ENCODE measurements at regions not wholly inside any gene's neighbourhood (a gene's known extent, or its start where the extent isn't known, plus 50 kb on each side); places are given as distances from the start of the nearest gene placed in this dataset.

DNA sequence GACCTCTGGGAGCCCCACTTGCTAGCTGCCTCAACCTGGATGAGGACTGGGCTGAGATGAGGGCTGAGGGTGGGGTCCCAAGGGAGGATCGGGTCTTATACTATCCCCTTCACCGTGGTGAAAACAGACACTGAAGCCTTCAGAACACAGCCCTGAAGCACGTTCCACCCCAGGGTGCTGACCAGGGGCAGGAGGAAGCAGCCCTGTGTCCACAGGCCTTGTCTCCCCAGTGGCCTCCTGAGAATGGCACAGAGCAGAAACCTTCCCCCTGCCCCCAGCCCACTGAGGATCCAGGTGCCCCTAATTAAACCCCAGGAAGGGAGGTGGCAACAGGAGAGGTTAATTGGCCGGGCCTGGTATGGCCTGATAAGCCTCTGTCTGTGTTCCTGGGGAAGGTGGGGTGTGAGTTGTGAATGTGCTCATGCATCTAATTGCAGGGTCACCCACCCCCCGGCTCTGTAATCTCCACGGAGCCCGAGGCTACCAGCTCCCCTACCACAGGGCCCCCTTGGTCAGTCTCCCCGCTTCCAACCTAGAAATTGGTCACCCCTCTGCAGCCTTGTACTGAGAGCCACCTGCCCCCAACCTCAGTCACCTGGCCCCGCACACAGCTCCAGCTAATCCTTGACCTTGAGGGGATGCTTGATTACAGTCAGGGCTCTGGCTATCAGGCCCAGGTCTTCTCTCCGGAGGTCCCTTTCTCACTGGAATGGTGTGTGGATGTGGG, 159.0 kb upstream of the UNC5B start:
- in situ Hi-C loops (cut with HindIII; ENCODE audit: low pct_unique_long_range_greater_than_20kb, low sequenced_read_pairs), result no loop called here
- no peak for DNase-seq (ENCODE audit: low read depth)

DNA sequence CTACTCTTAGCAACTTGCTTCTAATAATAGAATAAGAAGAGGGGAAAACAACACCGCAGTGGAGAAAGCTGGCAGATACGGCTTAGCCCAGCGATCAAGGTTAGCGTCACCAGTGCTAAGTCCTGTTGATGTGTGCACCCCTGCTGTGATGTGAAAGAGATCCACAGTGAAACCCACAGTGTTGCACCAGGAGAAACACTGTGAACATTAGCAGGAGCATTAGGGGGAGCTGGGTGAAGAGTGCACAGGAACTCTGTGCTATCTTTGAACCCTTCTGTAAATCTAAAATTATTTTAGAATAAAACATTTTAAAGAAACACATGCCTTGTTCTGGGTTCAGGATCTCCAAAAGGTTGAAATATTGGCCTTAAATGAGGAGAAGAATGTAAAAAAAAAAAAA, 154.1 kb upstream of the UNC5B start:
- DNase-seq (ENCODE audit: low read depth), result no peak
- in situ Hi-C loops (cut with HindIII; ENCODE audit: low pct_unique_long_range_greater_than_20kb, low sequenced_read_pairs), result no loop called here

DNA sequence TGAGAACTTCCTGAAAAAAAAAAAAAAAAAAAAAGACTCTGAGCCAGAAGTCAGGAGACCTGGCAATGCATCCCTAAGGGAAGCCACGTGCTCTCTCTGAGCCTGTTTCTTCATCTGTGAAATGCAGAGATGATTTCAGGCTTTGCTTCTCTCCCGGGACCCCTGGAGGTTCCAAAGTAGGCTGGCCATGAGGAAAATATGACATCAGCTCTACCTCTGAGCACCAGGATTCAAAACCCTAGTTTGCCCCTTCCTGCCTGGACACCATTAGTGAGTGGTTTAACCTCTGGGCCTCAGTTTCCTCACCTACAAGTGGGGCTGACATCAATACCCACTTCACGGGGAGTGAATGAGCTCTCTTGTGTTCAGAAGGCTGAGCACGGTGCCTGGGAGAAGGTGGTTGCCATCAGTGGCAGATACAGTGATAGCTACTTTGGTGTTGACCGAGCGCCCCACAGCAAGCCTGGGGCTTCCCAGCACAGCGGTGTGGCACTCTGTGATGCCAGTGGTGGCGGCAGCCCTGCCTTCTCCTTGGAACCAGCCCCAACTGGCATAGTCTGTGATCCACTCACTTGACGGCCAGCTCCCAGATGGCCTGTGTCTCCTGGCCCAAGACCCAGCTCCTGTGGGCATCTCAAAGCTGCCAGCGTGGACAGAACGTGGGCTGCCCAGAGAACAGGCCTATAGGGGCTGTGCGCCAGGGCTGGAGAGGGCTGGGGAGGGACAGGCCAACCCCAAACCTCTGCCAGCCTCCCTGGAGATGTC, 153.1 kb upstream of the UNC5B start:
- no peak for DNase-seq (ENCODE audit: low read depth)
- in situ Hi-C loops (cut with HindIII; ENCODE audit: low pct_unique_long_range_greater_than_20kb, low sequenced_read_pairs), result no loop called here

DNA sequence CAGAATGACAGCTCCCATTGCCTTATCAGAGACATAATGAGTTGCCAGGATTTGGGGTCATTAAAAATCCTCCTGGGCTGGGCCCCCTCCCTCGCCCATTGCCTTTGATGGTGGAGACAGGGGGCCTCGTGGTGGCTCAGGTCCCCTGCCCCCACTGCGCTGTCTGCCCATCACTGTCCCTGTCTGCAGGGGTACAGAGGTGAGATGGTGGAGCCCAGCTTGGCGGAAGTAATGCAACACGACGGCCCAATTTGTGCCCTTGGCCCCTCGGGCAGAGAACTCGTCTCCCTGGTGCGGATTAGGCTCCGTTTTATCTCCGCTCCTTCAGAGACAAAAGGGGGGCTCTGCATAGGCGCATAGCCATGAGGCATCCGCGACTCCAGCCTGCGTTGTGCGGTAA, 152.4 kb upstream of the UNC5B start:
- no peak for DNase-seq (ENCODE audit: low read depth)
- in situ Hi-C loops (cut with HindIII; ENCODE audit: low pct_unique_long_range_greater_than_20kb, low sequenced_read_pairs), result no loop called here

DNA sequence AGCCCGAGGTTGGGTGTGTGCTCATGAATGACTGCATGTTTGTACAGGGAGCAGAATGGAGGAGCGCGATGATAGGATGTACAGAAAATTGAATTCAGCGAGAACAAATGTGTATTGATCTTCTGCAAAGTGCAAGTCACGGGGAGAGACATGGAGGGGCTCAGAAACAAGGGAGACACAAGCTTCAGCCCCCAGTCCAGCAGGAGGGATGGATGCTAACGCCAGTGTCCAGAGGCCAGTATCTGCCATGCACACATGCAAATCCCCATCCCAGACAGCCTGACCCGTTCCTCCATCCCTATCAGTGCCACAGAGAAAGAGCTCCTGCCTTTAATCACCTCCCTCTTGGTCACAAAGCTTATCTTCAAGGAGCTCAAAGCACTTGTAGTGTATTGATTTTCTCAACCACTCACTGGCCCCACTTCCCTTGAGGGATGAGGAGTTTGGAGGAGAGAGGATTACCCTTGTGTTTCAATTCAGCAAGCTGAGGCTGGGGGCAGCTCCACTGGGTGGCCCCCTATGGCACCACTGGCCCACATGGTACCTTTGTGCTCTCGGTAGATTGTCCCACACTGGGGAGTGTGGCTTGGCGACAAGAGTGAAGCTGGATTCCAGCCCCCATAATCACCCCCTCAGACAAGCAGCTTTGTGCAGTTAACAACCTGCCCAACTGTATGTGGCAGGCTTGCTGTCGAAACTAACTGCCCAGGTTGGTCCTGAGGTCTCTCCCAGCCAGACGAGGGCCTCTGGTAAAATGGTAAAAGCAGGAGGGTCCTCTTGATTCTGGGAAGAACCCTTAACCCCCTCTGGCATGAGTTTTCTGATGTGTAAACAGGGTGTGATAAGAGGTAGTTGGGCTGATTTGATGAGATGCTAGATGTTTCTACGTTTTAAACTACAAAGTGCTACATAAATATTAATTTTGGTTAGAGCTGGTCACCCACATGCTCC, 151.6 kb upstream of the UNC5B start:
- in situ Hi-C loops (cut with HindIII; ENCODE audit: low pct_unique_long_range_greater_than_20kb, low sequenced_read_pairs), result no loop called here
- no peak for DNase-seq (ENCODE audit: low read depth)

DNA sequence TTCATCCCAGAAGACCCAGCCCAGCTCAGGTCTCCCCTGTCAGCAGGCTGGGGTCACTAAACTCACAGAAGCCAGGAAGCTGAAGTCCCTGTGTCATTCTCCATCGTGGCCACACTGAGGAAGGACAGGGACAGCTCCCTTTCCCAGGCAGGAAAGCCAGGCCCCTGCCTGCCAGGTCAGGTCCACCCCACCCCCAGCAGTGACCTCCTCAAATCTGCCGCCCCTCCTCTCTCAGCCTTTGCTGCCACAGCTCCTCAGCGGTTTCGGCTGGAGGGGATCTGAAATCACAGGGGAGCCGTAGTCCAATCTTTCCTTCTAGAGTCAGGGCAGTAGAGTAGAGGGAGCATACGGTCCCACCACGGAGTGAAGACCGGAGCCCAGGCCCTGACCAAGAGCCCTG, 150.9 kb upstream of the UNC5B start:
- in situ Hi-C loops (cut with HindIII; ENCODE audit: low pct_unique_long_range_greater_than_20kb, low sequenced_read_pairs), result no loop called here
- no peak for DNase-seq (ENCODE audit: low read depth)

DNA sequence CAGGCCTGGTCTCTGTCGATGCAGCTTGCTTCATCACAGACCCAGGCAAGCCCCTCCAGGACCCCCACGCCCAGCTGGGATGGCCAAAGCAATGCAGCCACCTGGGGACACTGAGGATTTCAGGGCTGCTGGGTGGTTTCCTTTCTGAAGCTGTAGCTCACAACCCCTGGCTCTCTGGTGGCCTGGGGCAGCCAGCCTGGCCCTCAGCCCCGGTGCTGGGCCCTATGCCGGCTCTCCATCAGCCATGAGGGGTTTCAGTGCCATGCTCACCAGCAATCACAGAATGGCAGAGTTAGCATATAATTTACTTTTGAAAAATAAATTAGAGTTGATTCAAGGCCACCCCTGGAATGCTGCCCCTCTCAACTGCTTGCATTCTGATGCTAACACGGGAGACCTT, 150.2 kb upstream of the UNC5B start:
- in situ Hi-C loops (cut with HindIII; ENCODE audit: low pct_unique_long_range_greater_than_20kb, low sequenced_read_pairs), result no loop called here
- no peak for DNase-seq (ENCODE audit: low read depth)

DNA sequence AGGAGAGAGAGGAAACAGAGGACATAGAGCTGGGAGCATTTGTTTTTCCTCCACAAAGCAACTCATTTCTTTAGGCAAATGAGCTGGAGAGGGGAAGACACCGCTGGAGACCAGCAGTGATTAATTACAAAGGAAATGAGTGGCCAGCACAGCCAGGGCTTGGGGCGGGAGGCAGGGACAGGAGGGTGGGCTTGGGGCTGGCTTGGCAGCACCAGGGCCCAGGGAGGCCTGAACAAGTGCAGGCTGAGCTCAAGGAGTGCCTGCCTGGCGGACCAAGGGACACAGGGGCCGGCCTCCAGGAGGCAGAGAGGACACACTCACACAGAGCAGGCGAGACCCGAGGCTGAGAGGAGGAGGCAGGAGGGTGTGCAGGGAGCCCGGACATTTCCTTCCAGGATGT, 149.0 kb upstream of the UNC5B start:
- no peak for DNase-seq (ENCODE audit: low read depth)
- in situ Hi-C loops (cut with HindIII; ENCODE audit: low pct_unique_long_range_greater_than_20kb, low sequenced_read_pairs), result no loop called here

DNA sequence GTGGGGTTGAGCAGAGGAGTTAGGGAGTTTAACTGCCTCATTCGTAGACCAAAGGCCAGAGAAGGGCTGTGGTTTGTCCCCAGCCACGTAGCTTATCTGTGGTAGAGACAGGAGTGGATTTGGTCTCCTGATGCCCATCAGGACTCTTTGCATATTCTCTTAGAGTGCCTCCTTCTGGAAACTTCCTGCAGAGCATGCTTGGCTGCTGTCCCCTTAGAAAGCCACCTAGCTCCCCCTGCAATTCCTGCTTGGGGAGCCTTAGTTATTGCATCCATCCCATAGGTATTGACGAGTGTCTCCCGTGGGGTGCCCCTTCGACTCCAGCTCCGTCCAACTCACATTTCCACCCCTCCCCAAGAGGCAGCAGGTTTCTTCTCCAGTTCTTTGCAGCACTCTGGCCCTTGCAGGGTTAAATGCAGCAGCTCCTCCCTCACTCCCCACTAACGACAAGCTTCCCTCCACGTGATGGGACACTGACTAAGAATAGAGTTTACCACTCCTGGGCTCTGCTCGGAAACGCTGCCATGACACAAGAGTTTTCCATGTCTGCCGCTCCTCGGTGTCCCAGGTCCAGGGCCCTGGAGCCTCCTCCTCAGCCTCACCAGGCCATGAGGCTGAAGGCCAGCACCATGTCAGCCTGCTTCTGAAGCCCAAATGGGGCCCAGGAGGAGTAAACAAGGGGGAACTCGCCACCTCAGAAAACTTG, 147.8 kb upstream of the UNC5B start:
- in situ Hi-C loops (cut with HindIII; ENCODE audit: low pct_unique_long_range_greater_than_20kb, low sequenced_read_pairs), result no loop called here
- no peak for DNase-seq (ENCODE audit: low read depth)

DNA sequence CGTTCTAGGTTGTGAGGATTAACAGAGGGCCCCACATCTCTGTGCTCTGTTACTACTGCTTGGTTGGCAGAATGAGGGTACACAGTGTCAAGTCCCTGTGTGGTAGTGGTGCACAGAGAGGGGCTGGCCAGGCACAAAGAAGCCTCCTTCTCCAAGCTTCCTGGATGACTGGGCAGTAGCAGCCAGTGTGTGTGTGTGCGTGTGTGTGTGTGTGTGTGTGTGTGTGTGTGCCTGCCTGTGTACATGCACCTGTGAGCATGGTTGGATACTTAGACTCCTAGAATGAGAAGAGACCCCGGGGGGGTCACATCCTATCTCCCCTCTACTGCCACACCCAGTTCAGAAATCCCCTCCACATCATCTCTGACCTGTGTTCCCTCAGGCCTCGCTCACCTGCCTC, 146.7 kb upstream of the UNC5B start:
- DNase-seq (ENCODE audit: low read depth), result peak; percentile 15
- in situ Hi-C loops (cut with HindIII; ENCODE audit: low pct_unique_long_range_greater_than_20kb, low sequenced_read_pairs), result no loop called here

DNA sequence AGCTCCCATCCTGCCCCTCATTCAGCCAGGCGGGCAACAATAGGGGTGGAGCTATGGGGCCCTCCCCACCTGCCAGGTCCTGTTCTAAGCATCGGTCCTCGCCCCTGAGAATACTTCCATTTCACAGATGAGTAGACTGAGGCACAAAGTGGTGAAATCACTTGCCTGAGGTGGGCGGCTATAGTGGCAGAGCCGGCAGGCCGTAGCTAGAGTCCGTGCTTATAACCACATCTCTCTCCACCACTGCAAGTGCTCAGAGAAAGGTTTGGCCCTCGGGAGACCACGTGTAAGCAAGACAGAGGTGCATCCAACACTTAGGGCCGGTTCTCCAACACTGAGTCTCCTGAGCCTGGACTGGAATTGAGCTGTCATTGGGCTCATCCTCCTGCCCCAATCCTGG, 145.8 kb upstream of the UNC5B start:
- in situ Hi-C loops (cut with HindIII; ENCODE audit: low pct_unique_long_range_greater_than_20kb, low sequenced_read_pairs), result no loop called here

DNA sequence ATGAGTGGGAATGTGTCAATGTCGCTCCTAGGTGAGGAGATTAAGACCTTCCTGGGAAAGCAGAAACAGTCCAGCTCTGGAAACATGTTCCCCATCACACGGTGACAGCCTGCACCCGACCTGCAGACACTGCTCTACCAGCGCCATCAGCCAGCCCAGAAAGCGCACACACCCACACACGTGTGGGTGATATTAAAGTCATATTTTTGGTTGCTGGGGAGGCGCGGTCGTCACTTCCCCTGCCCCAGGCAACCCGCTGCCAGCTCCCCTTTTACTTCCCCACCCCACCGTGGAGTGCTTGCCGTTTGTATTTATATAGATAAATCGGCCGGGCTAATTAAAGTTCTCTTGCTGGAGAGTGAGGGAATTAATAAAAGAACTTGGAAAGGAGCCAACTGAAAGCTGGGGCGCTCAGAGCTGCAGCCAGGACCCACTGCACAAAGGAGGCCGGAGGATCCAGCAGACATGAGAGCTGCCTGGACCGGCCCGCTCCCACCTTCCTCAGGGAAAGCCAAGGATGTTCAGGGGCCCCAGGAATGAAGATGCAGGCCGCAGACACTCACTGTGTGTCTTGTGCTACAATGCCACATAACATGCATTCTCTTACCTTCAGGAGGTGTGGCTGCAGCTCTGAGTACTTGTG, 145.2 kb upstream of the UNC5B start:
- no peak for DNase-seq (ENCODE audit: low read depth)
- in situ Hi-C loops (cut with HindIII; ENCODE audit: low pct_unique_long_range_greater_than_20kb, low sequenced_read_pairs), result no loop called here

More for the DNA sequence above, 145.8 kb upstream of the UNC5B start:
- DNase-seq (ENCODE audit: low read depth), result no peak

DNA sequence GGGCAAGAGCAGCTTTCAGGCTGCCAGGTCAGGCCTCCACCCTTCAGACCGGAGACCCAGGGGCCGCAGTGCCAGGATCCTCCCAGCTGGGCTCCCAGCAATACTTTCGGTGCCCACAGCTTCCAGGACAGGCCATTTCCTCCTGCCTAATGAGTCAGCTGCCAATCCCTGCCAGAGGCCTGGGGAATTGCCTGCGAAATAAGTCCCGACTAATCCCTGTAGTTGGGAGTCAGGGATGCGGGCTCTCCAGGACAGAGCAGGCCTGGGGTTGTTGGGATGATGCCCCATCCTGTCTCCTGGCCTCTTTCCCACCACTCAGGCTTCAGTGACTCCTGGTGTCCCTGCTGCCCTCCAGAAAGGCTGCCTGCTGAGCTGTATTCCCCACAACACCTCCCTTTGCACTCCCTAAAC, 143.5 kb upstream of the UNC5B start:
- in situ Hi-C loops (cut with HindIII; ENCODE audit: low pct_unique_long_range_greater_than_20kb, low sequenced_read_pairs), result no loop called here

DNA sequence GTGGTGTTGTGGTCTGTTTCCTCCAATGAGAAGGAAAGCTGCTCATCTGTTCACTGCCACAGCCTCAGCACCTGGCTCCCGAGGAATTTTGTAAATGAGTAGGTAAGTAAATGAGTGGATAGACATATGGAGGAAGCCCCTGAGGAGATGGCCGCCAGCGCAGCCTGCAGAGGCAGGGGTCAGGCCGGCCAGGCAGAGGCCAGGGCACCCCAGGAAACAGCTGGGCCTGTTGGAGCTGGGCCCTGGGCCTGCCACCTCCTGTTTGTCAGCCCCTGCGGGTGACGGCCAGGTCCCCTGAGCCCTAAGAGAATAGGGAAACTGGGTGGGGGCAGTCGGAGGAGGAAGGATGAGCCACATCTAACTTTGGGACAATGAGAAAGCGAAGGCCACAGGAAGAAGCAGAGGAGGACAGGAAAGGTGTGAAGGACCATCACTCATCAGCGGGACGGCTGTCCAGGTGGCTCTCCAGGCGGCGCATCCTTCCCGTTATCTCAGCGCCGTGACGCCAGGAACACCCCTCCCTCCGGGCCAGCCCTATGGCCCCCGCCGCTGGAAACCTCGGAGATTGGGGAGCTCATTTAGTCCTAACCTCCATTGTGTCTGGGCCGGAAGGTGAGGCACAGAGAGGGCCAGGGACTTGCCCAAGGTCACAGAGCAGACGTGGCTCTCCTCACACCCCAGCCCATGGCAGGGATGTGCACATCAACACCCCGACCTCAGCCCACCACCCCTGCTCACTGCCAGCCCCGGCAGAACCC, 142.3 kb upstream of the UNC5B start:
- DNase-seq (ENCODE audit: low read depth), result no peak
- in situ Hi-C loops (cut with HindIII; ENCODE audit: low pct_unique_long_range_greater_than_20kb, low sequenced_read_pairs), result no loop called here

More for the DNA sequence above, 143.5 kb upstream of the UNC5B start:
- DNase-seq (ENCODE audit: low read depth), result no peak

DNA sequence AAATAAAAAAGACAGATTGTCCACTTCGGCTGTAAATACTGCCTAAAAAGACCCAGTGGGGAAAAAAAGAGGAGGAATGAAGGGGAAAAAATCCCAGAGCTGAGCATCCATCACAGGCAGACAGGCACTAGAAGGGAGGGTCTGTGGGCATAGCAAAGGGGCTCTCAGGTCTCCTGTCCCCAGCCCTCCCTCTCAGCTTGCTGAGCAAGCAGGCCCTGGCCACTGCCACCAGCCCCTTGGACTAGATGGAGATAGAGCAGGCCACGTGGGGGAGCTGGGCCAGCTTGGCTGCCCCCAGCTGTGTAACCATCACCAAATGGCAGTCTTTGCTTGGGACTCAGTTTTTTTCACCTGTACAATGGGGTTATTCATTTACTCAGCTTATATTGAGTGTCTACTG, 141.6 kb upstream of the UNC5B start:
- in situ Hi-C loops (cut with HindIII; ENCODE audit: low pct_unique_long_range_greater_than_20kb, low sequenced_read_pairs), result no loop called here
- no peak for DNase-seq (ENCODE audit: low read depth)

DNA sequence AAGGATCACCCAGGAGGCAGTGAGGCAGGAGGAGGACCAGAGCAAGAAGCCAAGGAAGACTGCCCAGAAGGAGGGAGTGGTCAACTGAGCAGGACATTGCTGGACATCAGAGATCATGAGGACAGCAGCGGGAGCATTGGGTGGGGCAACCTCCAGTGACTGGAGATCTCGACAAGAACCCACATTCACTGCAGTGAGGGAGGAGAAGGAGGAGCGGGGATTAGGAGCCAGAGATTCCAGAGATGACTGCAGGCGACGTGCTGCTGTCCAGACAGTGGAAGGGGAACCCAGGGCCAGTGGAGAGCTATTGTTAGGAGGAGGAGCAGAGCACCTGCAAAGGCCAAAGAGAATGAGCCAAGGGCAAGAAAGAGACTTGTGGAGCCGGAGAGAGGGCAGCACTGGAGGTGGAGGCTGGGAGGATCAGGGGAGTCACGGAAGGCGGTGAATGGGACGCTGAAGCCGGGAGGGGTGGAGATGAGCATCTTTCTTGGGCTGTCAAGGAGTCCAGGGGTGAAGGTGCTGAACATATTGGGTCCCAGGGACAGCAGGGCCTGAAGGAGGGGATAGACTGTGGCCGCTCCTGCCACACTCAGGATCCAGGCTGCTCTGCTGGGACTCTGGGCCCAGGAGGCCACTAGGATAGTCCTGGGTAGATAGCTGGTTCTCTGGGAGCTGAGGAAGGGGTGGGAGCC, 140.1 kb upstream of the UNC5B start:
- in situ Hi-C loops (cut with HindIII; ENCODE audit: low pct_unique_long_range_greater_than_20kb, low sequenced_read_pairs), result no loop called here
- no peak for DNase-seq (ENCODE audit: low read depth)

DNA sequence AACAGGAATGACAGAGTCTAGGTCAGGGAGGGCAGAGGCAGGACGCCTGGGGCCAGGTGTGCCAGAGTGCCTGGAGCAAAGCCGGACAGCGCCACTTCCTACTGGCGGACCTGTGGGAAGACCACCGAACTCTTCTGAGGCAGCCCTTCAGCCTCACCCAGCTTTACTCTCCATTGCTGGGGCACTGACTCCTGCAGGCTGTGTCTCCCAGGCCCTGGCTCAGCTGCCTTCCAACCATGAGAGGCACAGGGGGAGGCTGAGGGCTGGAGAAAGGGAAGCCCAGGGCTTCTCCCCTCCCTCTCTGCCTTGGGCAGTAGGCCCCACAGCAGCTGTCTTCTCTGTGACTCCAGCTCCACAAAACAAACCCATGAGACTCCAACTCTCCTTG, 139.6 kb upstream of the UNC5B start:
- in situ Hi-C loops (cut with HindIII; ENCODE audit: low pct_unique_long_range_greater_than_20kb, low sequenced_read_pairs), result no loop called here
- DNase-seq (ENCODE audit: low read depth), result no peak
